NCI-H2081 (cell line): ENCODE measurements at regions not wholly inside any gene's neighbourhood (a gene's known extent, or its start where the extent isn't known, plus 50 kb on each side); places are given as distances from the start of the nearest gene placed in this dataset.
"Not testable (repeated sequence)": the region's sequence is repeated elsewhere in the genome, so short reads cannot be mapped to it uniquely, and the experiment has no call there.

ENCODE experiments used
- DNase-seq, 2 experiments: peaks; one replicate each; lab custom pipeline; 2025; lab: John Stamatoyannopoulos, UW

- DNase-seq = no peak
Observed at GRCh38 chrX:85808217-85808616, 239.1 kb downstream of the CHM start.

- DNase-seq = not testable (repeated sequence)
Observed at GRCh38 chrX:85772391-85772790, 275.0 kb downstream of the CHM start.

- no peak for DNase-seq
Observed at GRCh38 chrX:85765651-85766050, 281.7 kb downstream of the CHM start.

GRCh38 chrX:85723025-85723424 lies 324.3 kb downstream of the CHM start:
- not testable (repeated sequence) for DNase-seq

GRCh38 chrX:85703233-85703632 lies 323.8 kb upstream of the POF1B start:
- not testable (repeated sequence) for DNase-seq

- no peak for DNase-seq
Observed at GRCh38 chrX:85698921-85699320, 319.5 kb upstream of the POF1B start.

GRCh38 chrX:85685843-85686242 lies 306.4 kb upstream of the POF1B start:
- DNase-seq = no peak

GRCh38 chrX:85666471-85666870 lies 287.0 kb upstream of the POF1B start:
- no peak for DNase-seq

GRCh38 chrX:85663970-85664369 lies 284.5 kb upstream of the POF1B start:
- DNase-seq = not testable (repeated sequence)

GRCh38 chrX:85630901-85631300 lies 251.4 kb upstream of the POF1B start:
- DNase-seq = peak in 1 of 2 experiments; percentile 68

GRCh38 chrX:85627363-85627762 lies 247.9 kb upstream of the POF1B start:
- DNase-seq = peak; percentile 5 to 39

GRCh38 chrX:85622635-85623034 lies 243.2 kb upstream of the POF1B start:
- no peak for DNase-seq

- DNase-seq = no peak
Observed at GRCh38 chrX:85620466-85620865, 241.0 kb upstream of the POF1B start.

- no peak for DNase-seq
Observed at GRCh38 chrX:85619962-85620361, 240.5 kb upstream of the POF1B start.

GRCh38 chrX:85611926-85612325 lies 232.5 kb upstream of the POF1B start:
- DNase-seq = peak; percentile 30 to 63

GRCh38 chrX:85592980-85593379 lies 213.5 kb upstream of the POF1B start:
- no peak for DNase-seq

- no peak for DNase-seq
Observed at GRCh38 chrX:85591536-85591935, 212.1 kb upstream of the POF1B start.

- no peak for DNase-seq
Observed at GRCh38 chrX:85590638-85591037, 211.2 kb upstream of the POF1B start.

- DNase-seq = no peak
Observed at GRCh38 chrX:85573801-85574200, 194.3 kb upstream of the POF1B start.

GRCh38 chrX:85570496-85570895 lies 191.0 kb upstream of the POF1B start:
- no peak for DNase-seq

GRCh38 chrX:85569686-85570085 lies 190.2 kb upstream of the POF1B start:
- peak; percentile 41 to 64 for DNase-seq

GRCh38 chrX:85569096-85569495 lies 189.6 kb upstream of the POF1B start:
- DNase-seq = no peak

GRCh38 chrX:85561231-85561630 lies 181.8 kb upstream of the POF1B start:
- DNase-seq = no peak

GRCh38 chrX:85544609-85545008 lies 165.1 kb upstream of the POF1B start:
- DNase-seq = peak in 1 of 2 experiments; percentile 9

- no peak for DNase-seq
Observed at GRCh38 chrX:85543866-85544265, 164.4 kb upstream of the POF1B start.
